ENCODE measurements at regions not wholly inside any gene's neighbourhood (a gene's known extent, or its start where the extent isn't known, plus 50 kb on each side); places are given as distances from the start of the nearest gene placed in this dataset.
"Not testable (repeated sequence)": the region's sequence is repeated elsewhere in the genome, so short reads cannot be mapped to it uniquely, and the experiment has no call there.

DNA sequence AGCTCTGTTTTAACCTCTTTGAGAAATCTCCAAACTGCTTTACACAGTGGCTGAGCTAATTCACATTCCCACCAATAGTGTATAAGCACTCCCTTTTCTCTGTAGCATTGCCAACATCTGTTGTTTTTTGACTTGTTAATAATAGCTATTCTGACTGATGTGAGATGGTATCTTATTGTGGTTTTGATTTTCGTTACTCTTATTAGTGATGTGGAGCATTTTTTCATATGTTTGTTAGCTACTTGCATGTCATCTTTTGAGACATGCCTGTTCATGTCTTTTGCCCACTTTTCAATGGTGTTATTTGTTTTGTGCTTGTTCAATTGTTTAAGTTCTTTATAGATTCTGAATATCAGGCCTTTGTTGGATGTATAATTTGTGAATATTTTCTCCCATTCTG is 225.2 kb upstream of the TRPC7 start:
- TF ChIP-seq, protein P1, sequence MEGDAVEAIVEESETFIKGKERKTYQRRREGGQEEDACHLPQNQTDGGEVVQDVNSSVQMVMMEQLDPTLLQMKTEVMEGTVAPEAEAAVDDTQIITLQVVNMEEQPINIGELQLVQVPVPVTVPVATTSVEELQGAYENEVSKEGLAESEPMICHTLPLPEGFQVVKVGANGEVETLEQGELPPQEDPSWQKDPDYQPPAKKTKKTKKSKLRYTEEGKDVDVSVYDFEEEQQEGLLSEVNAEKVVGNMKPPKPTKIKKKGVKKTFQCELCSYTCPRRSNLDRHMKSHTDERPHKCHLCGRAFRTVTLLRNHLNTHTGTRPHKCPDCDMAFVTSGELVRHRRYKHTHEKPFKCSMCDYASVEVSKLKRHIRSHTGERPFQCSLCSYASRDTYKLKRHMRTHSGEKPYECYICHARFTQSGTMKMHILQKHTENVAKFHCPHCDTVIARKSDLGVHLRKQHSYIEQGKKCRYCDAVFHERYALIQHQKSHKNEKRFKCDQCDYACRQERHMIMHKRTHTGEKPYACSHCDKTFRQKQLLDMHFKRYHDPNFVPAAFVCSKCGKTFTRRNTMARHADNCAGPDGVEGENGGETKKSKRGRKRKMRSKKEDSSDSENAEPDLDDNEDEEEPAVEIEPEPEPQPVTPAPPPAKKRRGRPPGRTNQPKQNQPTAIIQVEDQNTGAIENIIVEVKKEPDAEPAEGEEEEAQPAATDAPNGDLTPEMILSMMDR (IDR thresholded peaks at IDR 0.05) = no peak
- no peak for DNase-seq

DNA sequence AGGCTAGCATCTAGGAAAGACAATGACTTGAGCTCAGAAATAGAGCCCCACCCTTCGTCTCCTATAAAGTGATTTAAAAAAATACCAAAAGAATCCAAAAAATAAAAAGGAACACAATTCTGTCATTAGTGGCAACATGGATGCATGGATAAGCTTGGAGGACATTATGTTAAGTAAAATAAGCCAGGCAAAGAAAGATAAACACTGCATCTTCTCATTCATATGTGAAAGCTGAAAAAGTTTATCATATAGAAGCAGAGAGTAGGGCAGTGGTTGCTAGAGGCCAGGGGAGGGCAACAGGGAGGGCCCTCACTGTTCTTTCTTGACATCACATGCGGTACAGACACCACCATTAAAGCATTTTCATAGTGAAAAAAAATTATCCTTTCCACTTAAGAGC is 220.9 kb upstream of the TRPC7 start:
- intact Hi-C loops (cut with micrococcal nuclease) = no loop called here
- no peak for ATAC-seq
- Mint-ChIP-seq H3K27ac (no peak overlapping the region), H3K36me3 (ENCODE audit: low read depth) (no peaks in the 10 kb centered on the region), H3K4me3 (no peak overlapping the region), H3K27me3 (peaks cover 2% of the 10 kb centered on the region), H3K9me3 (peaks cover 5% of the 10 kb centered on the region), H3K4me1 (ENCODE audit: low read depth) (no peaks in the 10 kb centered on the region)
- ChIA-PET CTCF (no interaction called here), POLR2A (no interaction called here)
- DNase-seq = no peak
- TF ChIP-seq, protein P1 (IDR thresholded peaks at IDR 0.05) = no peak

More for the DNA sequence above, 225.2 kb upstream of the TRPC7 start:
- Mint-ChIP-seq H3K9me3 (peaks cover 8% of the 10 kb centered on the region), H3K27me3 (no peaks in the 10 kb centered on the region), H3K27ac (no peak overlapping the region), H3K4me1 (ENCODE audit: low read depth) (no peaks in the 10 kb centered on the region), H3K4me3 (no peak overlapping the region), H3K36me3 (ENCODE audit: low read depth) (no peaks in the 10 kb centered on the region)
- no peak for ATAC-seq
- intact Hi-C loops (cut with micrococcal nuclease) = no loop called here
- POLR2A ChIA-PET = no interaction called here
- CTCF ChIA-PET = no interaction called here

DNA sequence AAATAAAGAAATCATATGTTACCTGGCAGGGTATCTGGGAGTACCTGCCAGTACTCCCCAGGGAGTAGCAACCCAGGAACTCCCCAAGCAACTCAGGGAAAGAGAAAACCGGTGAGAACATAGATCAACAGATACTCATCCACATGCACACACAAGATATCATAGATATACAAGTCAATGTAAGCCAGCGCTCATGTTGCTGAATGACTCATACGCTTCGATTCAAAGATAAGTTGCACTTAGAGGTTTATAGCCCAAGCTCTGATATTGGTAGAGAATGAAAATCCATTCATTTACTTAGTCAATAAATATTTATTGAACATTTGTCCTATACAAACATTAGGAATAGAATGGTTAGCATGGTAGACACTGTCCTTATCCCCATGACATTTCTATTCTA is 219.1 kb upstream of the TRPC7 start:
- Mint-ChIP-seq H3K27ac (no peak overlapping the region), H3K9me3 (no peaks in the 10 kb centered on the region), H3K36me3 (ENCODE audit: low read depth) (no peaks in the 10 kb centered on the region), H3K27me3 (peaks cover 2% of the 10 kb centered on the region), H3K4me1 (ENCODE audit: low read depth) (no peaks in the 10 kb centered on the region), H3K4me3 (no peak overlapping the region)
- intact Hi-C loops (cut with micrococcal nuclease) = no loop called here
- DNase-seq (no peak), ATAC-seq (no peak)
- ChIA-PET POLR2A (no interaction called here), CTCF (no interaction called here)
- TF ChIP-seq, protein P1 (IDR thresholded peaks at IDR 0.05) = no peak

DNA sequence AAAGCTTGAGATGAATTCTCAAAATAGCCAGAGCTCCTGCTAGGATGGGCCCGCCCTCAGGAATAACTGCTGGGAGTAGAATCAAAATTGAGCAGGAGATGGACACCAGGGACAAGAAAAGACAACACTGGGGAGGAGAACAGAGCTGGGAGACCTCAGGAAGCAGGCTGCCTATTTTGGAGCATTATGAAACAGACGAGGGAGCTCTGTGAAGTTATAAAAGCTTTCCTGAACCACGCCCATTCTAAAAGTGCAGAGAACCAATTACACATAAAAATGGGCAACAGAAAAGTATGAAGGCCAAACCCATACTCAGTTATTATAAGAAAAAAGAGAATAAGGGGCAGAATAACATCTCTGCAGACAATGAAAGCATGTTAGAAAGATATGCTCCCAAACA is 213.9 kb upstream of the TRPC7 start:
- Mint-ChIP-seq H3K27me3 (peaks cover 2% of the 10 kb centered on the region), H3K4me1 (ENCODE audit: low read depth) (no peaks in the 10 kb centered on the region), H3K27ac (no peak overlapping the region), H3K36me3 (ENCODE audit: low read depth) (no peaks in the 10 kb centered on the region), H3K9me3 (no peaks in the 10 kb centered on the region), H3K4me3 (no peak overlapping the region)
- TF ChIP-seq, protein P1 (IDR thresholded peaks at IDR 0.05) = no peak
- no peak for DNase-seq
- ATAC-seq = no peak
- ChIA-PET POLR2A (no interaction called here), CTCF (no interaction called here)
- intact Hi-C loops (cut with micrococcal nuclease) = no loop called here

DNA sequence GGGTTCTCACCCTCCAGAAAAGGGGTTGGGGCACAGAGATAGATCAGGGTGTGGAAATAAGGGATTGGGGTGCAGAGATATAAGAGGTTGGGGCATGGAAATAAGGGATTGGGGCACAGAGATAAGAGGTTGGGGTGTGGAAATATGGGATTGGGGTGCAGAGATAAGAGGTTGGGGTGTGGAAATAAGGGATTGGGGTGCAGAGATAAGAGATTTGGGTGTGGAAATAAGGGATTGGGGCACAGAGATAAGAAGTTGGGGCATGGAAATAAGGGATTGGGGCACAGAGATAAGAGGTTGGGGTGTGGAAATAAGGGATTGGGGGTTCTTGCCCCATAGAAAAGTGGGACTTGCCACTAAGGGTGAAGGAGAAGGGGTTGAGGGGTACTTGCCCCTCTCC is 204.5 kb upstream of the TRPC7 start:
- ATAC-seq; H3K4me3 Mint-ChIP-seq; H3K36me3 Mint-ChIP-seq (ENCODE audit: low read depth); H3K9me3 Mint-ChIP-seq; DNase-seq; H3K4me1 Mint-ChIP-seq (ENCODE audit: low read depth); POLR2A ChIA-PET; H3K27ac Mint-ChIP-seq; CTCF ChIA-PET; H3K27me3 Mint-ChIP-seq; intact Hi-C loops (cut with micrococcal nuclease): not testable (repeated sequence)

DNA sequence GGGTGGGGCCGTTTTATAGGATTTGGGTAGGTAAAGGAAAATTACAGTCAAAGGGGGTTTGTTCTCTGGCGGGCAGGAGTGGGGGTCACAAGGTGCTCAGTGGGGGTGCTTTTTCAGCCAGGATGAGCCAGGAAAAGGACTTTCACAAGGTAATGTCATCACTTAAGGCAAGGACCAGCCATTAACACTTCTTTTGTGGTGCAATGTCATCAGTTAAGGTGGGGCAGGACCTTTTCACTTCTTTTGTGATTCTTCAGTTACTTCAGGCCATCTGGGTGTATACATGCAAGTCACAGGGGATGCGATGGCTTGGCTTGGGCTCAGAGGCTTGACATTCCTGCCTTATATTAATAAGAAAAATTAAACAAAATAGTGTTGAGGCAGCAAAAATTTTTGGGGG is 200.1 kb upstream of the TRPC7 start:
- H3K9me3 Mint-ChIP-seq; H3K27me3 Mint-ChIP-seq; H3K4me1 Mint-ChIP-seq (ENCODE audit: low read depth); ATAC-seq; H3K36me3 Mint-ChIP-seq (ENCODE audit: low read depth); H3K4me3 Mint-ChIP-seq; POLR2A ChIA-PET; DNase-seq; H3K27ac Mint-ChIP-seq; intact Hi-C loops (cut with micrococcal nuclease); CTCF ChIA-PET: not testable (repeated sequence)

DNA sequence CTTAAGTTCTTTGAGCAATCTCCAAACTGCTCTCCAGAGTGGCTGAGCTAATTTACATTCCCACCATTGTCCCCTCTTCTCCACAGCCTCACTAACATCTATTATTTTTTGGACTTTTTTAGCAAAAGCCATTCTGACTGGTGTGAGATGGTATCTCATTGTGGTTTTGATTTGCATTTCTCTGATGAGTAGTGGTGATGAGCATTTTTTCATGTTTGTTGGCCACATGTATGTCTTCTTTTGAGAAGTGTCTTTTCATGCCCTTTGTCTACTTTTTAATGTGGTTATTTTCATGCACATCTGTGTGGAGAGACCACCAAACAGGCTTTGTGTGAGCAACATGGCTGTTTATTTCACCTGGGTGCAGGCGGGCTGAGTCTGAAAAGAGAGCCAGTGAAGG is 199.7 kb upstream of the TRPC7 start:
- H3K4me3 Mint-ChIP-seq; H3K27me3 Mint-ChIP-seq; H3K27ac Mint-ChIP-seq; CTCF ChIA-PET; POLR2A ChIA-PET; intact Hi-C loops (cut with micrococcal nuclease); H3K4me1 Mint-ChIP-seq (ENCODE audit: low read depth); ATAC-seq; H3K36me3 Mint-ChIP-seq (ENCODE audit: low read depth); H3K9me3 Mint-ChIP-seq; DNase-seq: not testable (repeated sequence)

DNA sequence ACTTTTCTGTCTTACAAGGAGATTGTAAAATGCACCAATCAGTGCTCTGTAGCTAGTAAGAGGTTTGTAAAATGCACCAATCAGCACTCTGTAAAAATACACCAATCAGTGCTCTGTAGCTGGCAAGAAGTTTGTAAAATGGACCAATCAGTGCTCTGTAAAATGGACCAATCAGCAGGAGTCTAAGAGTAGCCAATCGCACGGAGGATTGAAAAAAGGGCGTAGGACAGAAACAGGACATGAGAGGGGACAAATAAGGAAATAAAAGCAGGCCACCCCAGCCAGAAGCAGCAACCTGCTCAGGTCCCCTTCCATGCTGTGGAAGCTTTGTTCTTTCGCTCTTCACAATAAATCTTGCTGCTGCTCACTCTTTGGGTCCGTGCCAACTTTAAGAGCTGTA is 199.1 kb upstream of the TRPC7 start:
- POLR2A ChIA-PET; H3K4me3 Mint-ChIP-seq; DNase-seq; intact Hi-C loops (cut with micrococcal nuclease); H3K27me3 Mint-ChIP-seq; H3K4me1 Mint-ChIP-seq (ENCODE audit: low read depth); CTCF ChIA-PET; H3K27ac Mint-ChIP-seq; ATAC-seq; H3K9me3 Mint-ChIP-seq; H3K36me3 Mint-ChIP-seq (ENCODE audit: low read depth): not testable (repeated sequence)
